Right lobe of liver (tissue), 4 donors: ENCODE measurements at regions not wholly inside any gene's neighbourhood (a gene's known extent, or its start where the extent isn't known, plus 50 kb on each side); places are given as distances from the start of the nearest gene placed in this dataset.

Experiments
- POLR2A ChIP-seq: fragments of 450-650 bp; IDR thresholded peaks from one replicate; pipeline ENCODE4 v1.6.1; 2017; ENCODE audit warnings: antibody characterized with exemption, mild to moderate bottlenecking
- TF ChIP-seq, protein P1 (sequence below), 4 donors: fragments of 200-600 bp in 3 of 4; fragments of 450-650 bp in 1 of 4; IDR thresholded peaks; one replicate each; pipeline versions ENCODE4 v1.5.1 to v1.8.0; 2016 to 2022; ENCODE audit warnings: antibody characterized with exemption in 4 of 4, mild to moderate bottlenecking in 2 of 4
- donor health status: DM: no; HTN: no; CAD: no.
- donor health status: DM: no; HTN: no; CAD: no.
- donor health status: DM: no; HTN: yes; CAD: no.

DNA sequence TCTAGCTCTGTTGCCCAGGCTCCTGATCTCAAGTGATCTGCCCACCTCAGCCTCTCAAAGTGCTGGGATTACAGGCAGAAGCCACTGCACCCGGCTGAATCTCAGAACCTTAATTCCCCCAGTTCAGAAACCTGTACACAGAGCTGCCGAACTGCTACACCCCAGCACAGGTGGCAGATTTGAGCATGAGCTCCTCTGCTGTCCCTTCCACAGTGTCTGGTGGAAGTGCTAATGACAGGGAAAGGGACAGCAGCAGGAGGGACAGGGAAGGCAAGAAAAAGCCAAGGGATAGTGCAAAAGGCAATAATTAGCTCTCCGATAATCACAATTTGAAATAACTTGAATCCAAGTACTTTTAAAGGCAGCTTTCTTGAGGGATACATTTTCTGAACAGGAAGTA is 211.4 kb upstream of the ZNF521 start:
- TF ChIP-seq, protein P1, sequence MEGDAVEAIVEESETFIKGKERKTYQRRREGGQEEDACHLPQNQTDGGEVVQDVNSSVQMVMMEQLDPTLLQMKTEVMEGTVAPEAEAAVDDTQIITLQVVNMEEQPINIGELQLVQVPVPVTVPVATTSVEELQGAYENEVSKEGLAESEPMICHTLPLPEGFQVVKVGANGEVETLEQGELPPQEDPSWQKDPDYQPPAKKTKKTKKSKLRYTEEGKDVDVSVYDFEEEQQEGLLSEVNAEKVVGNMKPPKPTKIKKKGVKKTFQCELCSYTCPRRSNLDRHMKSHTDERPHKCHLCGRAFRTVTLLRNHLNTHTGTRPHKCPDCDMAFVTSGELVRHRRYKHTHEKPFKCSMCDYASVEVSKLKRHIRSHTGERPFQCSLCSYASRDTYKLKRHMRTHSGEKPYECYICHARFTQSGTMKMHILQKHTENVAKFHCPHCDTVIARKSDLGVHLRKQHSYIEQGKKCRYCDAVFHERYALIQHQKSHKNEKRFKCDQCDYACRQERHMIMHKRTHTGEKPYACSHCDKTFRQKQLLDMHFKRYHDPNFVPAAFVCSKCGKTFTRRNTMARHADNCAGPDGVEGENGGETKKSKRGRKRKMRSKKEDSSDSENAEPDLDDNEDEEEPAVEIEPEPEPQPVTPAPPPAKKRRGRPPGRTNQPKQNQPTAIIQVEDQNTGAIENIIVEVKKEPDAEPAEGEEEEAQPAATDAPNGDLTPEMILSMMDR (IDR thresholded peaks at IDR 0.05) = no peak
- TF ChIP-seq POLR2A = no peak
